ENCODE measurements at regions not wholly inside any gene's neighbourhood (a gene's known extent, or its start where the extent isn't known, plus 50 kb on each side); places are given as distances from the start of the nearest gene placed in this dataset.
"Not testable (repeated sequence)": the region's sequence is repeated elsewhere in the genome, so short reads cannot be mapped to it uniquely, and the experiment has no call there.

- Histone ChIP-seq H3K4me3 (ENCODE audit: control insufficient read depth in 2 of 3, extremely low read depth in 1 of 3, insufficient read depth in 2 of 3, low read depth in 1 of 3, low read length in 3 of 3) (no peak overlapping the region), H3K9me1 (ENCODE audit: control insufficient read depth, extremely low read depth, insufficient read depth, low read length) (no peaks in the 10 kb centered on the region), H3K36me3 (ENCODE audit: control insufficient read depth in 2 of 2, extremely low read depth in 1 of 2, insufficient read depth in 2 of 2, low read length in 2 of 2) (no peaks in the 10 kb centered on the region), H4K20me1 (ENCODE audit: control insufficient read depth, extremely low read depth, insufficient read depth, low read length) (no peaks in the 10 kb centered on the region), H3K4me1 (ENCODE audit: control insufficient read depth, extremely low read depth, insufficient read depth, low read length) (peaks cover 7% of the 10 kb centered on the region), H3K9me3 (ENCODE audit: control insufficient read depth, low read depth, low read length) (no peaks in the 10 kb centered on the region), H2AFZ (ENCODE audit: control insufficient read depth, low read length) (no peak overlapping the region), H3K4me2 (ENCODE audit: control insufficient read depth, extremely low read depth, insufficient read depth, low read depth, low read length) (no peak overlapping the region), H3K27ac (ENCODE audit: control insufficient read depth, insufficient read depth, low read length) (no peak overlapping the region), H3K79me2 (ENCODE audit: control insufficient read depth, insufficient read depth, low read length) (no peaks in the 10 kb centered on the region), H3K27me3 (ENCODE audit: control insufficient read depth, extremely low read depth, insufficient read depth, low read length) (no peaks in the 10 kb centered on the region), H3K9ac (ENCODE audit: control insufficient read depth, extremely low read depth, insufficient read depth, low read length) (no peak overlapping the region)
- DNase-seq (ENCODE audit: low read depth, low spot score), result no peak
- no peak for FAIRE-seq
- TF ChIP-seq CTCF (optimal IDR thresholded peaks at IDR 0.05 in 1 of 3, IDR thresholded peaks at IDR 0.05 in 1 of 3, conservative IDR thresholded peaks at IDR 0.05 in 1 of 3; ENCODE audit: extremely low read depth in 1 of 3, insufficient read depth in 2 of 3, low read length in 3 of 3) (no peak), EZH2 (IDR thresholded peaks at IDR 0.05; ENCODE audit: low read length) (no peak)
- dilution Hi-C loops (cut with MboI; ENCODE audit: extremely low pct_ligation_motif_present, low sequenced_read_pairs), result no loop called here
Measured at GRCh38 chr6:76852776-76853175, 610.5 kb downstream of the HTR1B start.

GRCh38 chr6:76849274-76849970, 613.9 kb downstream of the HTR1B start:
- H4K20me1 ChIP-seq (ENCODE audit: control insufficient read depth, extremely low read depth, insufficient read depth, low read length); FAIRE-seq; H3K36me3 ChIP-seq (ENCODE audit: control insufficient read depth in 2 of 2, extremely low read depth in 1 of 2, insufficient read depth in 2 of 2, low read length in 2 of 2); DNase-seq (ENCODE audit: low read depth, low spot score); H3K4me3 ChIP-seq (ENCODE audit: control insufficient read depth in 2 of 3, extremely low read depth in 1 of 3, insufficient read depth in 2 of 3, low read depth in 1 of 3, low read length in 3 of 3); H3K27ac ChIP-seq (ENCODE audit: control insufficient read depth, insufficient read depth, low read length); H3K9me3 ChIP-seq (ENCODE audit: control insufficient read depth, low read depth, low read length); H3K4me1 ChIP-seq (ENCODE audit: control insufficient read depth, extremely low read depth, insufficient read depth, low read length); H2AFZ ChIP-seq (ENCODE audit: control insufficient read depth, low read length); dilution Hi-C loops (cut with MboI; ENCODE audit: extremely low pct_ligation_motif_present, low sequenced_read_pairs); H3K9me1 ChIP-seq (ENCODE audit: control insufficient read depth, extremely low read depth, insufficient read depth, low read length); H3K79me2 ChIP-seq (ENCODE audit: control insufficient read depth, insufficient read depth, low read length); H3K4me2 ChIP-seq (ENCODE audit: control insufficient read depth, extremely low read depth, insufficient read depth, low read depth, low read length); H3K9ac ChIP-seq (ENCODE audit: control insufficient read depth, extremely low read depth, insufficient read depth, low read length); H3K27me3 ChIP-seq (ENCODE audit: control insufficient read depth, extremely low read depth, insufficient read depth, low read length): not testable (repeated sequence)

Measured in keratinocyte (primary cell).